HepG2 (cell line): ENCODE measurements at regions not wholly inside any gene's neighbourhood (a gene's known extent, or its start where the extent isn't known, plus 50 kb on each side); places are given as distances from the start of the nearest gene placed in this dataset.

Experiments used
- ATAC-seq: fragments of 200-7000 bp; cut with Tn5 transposase; 3 replicates; pipeline ENCODE4 v1.9.1; 2020; ENCODE audit warnings: mild to moderate bottlenecking, moderate library complexity
- BruUV-seq: library from RNA; stranded (reverse); fragments of 400-500 nt; replicated peaks from 2 replicates; lab custom pipeline; 2021; lab: Mats Ljungman, UMichigan
- CTCF ChIA-PET: fragments of 300-600 bp; formaldehyde crosslinking; extraction: SDS; loops from one replicate; lab custom pipeline; 2021; ENCODE audit warnings: low total read pairs, inconsistent platforms, low intra/inter-chr PET ratio; lab: Yijun Ruan, JAX
- POLR2A ChIA-PET: fragments of 350-600 bp; sonication (Branson Sonifier 250); formaldehyde crosslinking; loops from one replicate; lab custom pipeline; 2020; ENCODE audit warnings: antibody characterized with exemption, inconsistent platforms; lab: Yijun Ruan, JAX
- DNase-seq: peaks from one replicate; pipeline ENCODE4 v3.0.0-alpha.2; 2015; ENCODE audit warnings: low spot score
- FAIRE-seq: peaks from 3 replicates; lab custom pipeline; 2011; peaks lifted over from hg19 to GRCh38; lab: Jason Lieb, UNC
- H2AFZ ChIP-seq: one replicate; pipeline ENCODE4 v1.6.1; 2011; ENCODE audit warnings: low read length, inconsistent platforms
- H3K27ac ChIP-seq: fragments of 300-600 bp; 3 replicates; pipeline ENCODE4 v1.8.0; 2011; ENCODE audit warnings: mixed run types, mild to moderate bottlenecking, mixed read lengths, low read length, inconsistent platforms; ENCODE audit not compliant: insufficient read depth; ENCODE audit errors: extremely low read length
- H3K27me3 ChIP-seq, 2 experiments: fragments of 200-600 bp in 1 of 2; 2 replicates in 1 of 2; 3 replicates in 1 of 2; pipeline versions ENCODE4 v1.6.0 to v1.8.0; 2011; ENCODE audit warnings: low read length in 2 of 2, mild to moderate bottlenecking in 2 of 2, moderate library complexity in 2 of 2, inconsistent platforms in 1 of 2; ENCODE audit not compliant: insufficient read depth in 2 of 2, control insufficient read depth in 1 of 2
- H3K36me3 ChIP-seq, 2 experiments: fragments of 200-600 bp in 1 of 2; replicated peaks in 1 of 2; 2 replicates in 1 of 2; 3 replicates in 1 of 2; pipeline versions ENCODE4 v1.5.1 to v1.8.0; 2011; ENCODE audit warnings: low read length in 2 of 2, inconsistent platforms in 1 of 2; ENCODE audit not compliant: insufficient read depth in 2 of 2, control insufficient read depth in 1 of 2
- H3K4me1 ChIP-seq: 2 replicates; pipeline ENCODE4 v1.5.1; 2012; ENCODE audit warnings: low read length, inconsistent platforms; ENCODE audit not compliant: insufficient read depth
- H3K4me2 ChIP-seq: 2 replicates; pipeline ENCODE4 v1.6.0; 2011; ENCODE audit warnings: low read depth, low read length, inconsistent platforms
- H3K4me3 ChIP-seq, 3 experiments: fragments of 200-600 bp in 1 of 3; sonication (generic), shearing (Covaris generic) in 1 of 3; replicated peaks in 1 of 3; 2 replicates each; pipeline ENCODE4 v1.5.1; 2011 to 2016; ENCODE audit warnings: low read length in 3 of 3, inconsistent platforms in 2 of 3, low read depth in 2 of 3, mild to moderate bottlenecking in 2 of 3, control low read depth in 1 of 3, mixed read lengths in 1 of 3; ENCODE audit not compliant: insufficient read depth in 1 of 3
- H3K79me2 ChIP-seq: one replicate; pipeline ENCODE4 v1.6.1; 2011; ENCODE audit warnings: low read length, inconsistent platforms; ENCODE audit not compliant: insufficient read depth
- H3K9ac ChIP-seq: 2 replicates; pipeline ENCODE4 v1.6.0; 2011; ENCODE audit warnings: mild to moderate bottlenecking, low read depth, low read length, inconsistent platforms; ENCODE audit not compliant: insufficient read depth
- H3K9me3 ChIP-seq: 2 replicates; pipeline ENCODE4 v1.5.1; 2012; ENCODE audit warnings: mild to moderate bottlenecking, low read length
- H4K20me1 ChIP-seq: 2 replicates; pipeline ENCODE4 v1.6.0; 2011; ENCODE audit warnings: inconsistent platforms, mild to moderate bottlenecking, low read length, moderate library complexity; ENCODE audit not compliant: insufficient read depth
- CEBPG ChIP-seq: IDR thresholded peaks from 2 replicates; pipeline ENCODE4 v1.6.1; 2016
- DBP ChIP-seq: sonication (generic); formaldehyde crosslinking; IDR thresholded peaks from 2 replicates; pipeline ENCODE4 v1.4.0; 2020; ENCODE audit warnings: missing genetic modification reagents; ENCODE audit errors: not compliant biosample characterization
- DNMT3B ChIP-seq: conservative IDR thresholded peaks from 2 replicates; pipeline ENCODE4 v1.6.1; 2016; ENCODE audit warnings: missing biosample characterization, control low read depth
- HNRNPLL ChIP-seq: fragments of 200-400 bp; formaldehyde crosslinking; IDR thresholded peaks from 2 replicates; pipeline ENCODE4 v1.6.1; 2017; ENCODE audit warnings: mild to moderate bottlenecking, low read depth, low read length; ENCODE audit not compliant: poor library complexity, severe bottlenecking
- IKZF5 ChIP-seq: IDR thresholded peaks from 2 replicates; pipeline ENCODE4 v1.6.1; 2018; ENCODE audit warnings: missing genetic modification reagents, mild to moderate bottlenecking, missing compliant biosample characterization
- MTF1 ChIP-seq: sonication (generic); formaldehyde crosslinking; IDR thresholded peaks from 2 replicates; pipeline ENCODE4 v1.5.0; 2020; ENCODE audit warnings: missing genetic modification reagents
- NFIB ChIP-seq: sonication (generic); formaldehyde crosslinking; IDR thresholded peaks from 2 replicates; pipeline ENCODE4 v1.9.0; 2021; ENCODE audit warnings: missing genetic modification reagents, mild to moderate bottlenecking, borderline replicate concordance
- PCBP2 ChIP-seq: fragments of 200-400 bp; formaldehyde crosslinking; optimal IDR thresholded peaks from 2 replicates; pipeline ENCODE3; 2018; ENCODE audit warnings: low read length, low read depth; ENCODE audit not compliant: poor library complexity, severe bottlenecking
- PRDM15 ChIP-seq: sonication (generic); formaldehyde crosslinking; IDR thresholded peaks from 2 replicates; pipeline ENCODE4 v1.4.0; 2020; ENCODE audit warnings: missing genetic modification reagents
- SAP130 ChIP-seq: IDR thresholded peaks from 2 replicates; pipeline ENCODE4 v1.6.1; 2016; ENCODE audit warnings: low read depth
- SKI ChIP-seq: fragments of 450-650 bp; IDR thresholded peaks from one replicate; pipeline ENCODE4 v1.6.1; 2018; ENCODE audit warnings: mild to moderate bottlenecking; ENCODE audit not compliant: partially characterized antibody
- ZFYVE20 ChIP-seq: sonication (generic); formaldehyde crosslinking; IDR thresholded peaks from 2 replicates; pipeline ENCODE4 v1.8.0; 2023; ENCODE audit warnings: low read depth, mild to moderate bottlenecking, moderate library complexity, missing genetic modification reagents, borderline replicate concordance
- ZNF138 ChIP-seq: sonication (generic); formaldehyde crosslinking; IDR thresholded peaks from 2 replicates; pipeline ENCODE4 v1.5.0; 2020; ENCODE audit warnings: mild to moderate bottlenecking, low read depth, missing genetic modification reagents
- ZNF343 ChIP-seq: sonication (generic); formaldehyde crosslinking; IDR thresholded peaks from 2 replicates; pipeline ENCODE4 v1.4.0; 2020; ENCODE audit warnings: mild to moderate bottlenecking, missing genetic modification reagents
- ZNF460 ChIP-seq: sonication (generic); formaldehyde crosslinking; IDR thresholded peaks from 2 replicates; pipeline ENCODE4 v1.5.1; 2020; ENCODE audit warnings: missing genetic modification reagents, mild to moderate bottlenecking, borderline replicate concordance
- ZNF644 ChIP-seq: IDR thresholded peaks from 2 replicates; pipeline ENCODE4 v1.6.1; 2016; ENCODE audit warnings: low read depth
- ZNF816 ChIP-seq: sonication (generic); formaldehyde crosslinking; IDR thresholded peaks from 2 replicates; pipeline ENCODE4 v1.8.0; 2022; ENCODE audit warnings: missing genetic modification reagents, mild to moderate bottlenecking, borderline replicate concordance
- ZNF891 ChIP-seq: sonication (generic); formaldehyde crosslinking; IDR thresholded peaks from 2 replicates; pipeline ENCODE4 v1.5.0; 2020; ENCODE audit warnings: mild to moderate bottlenecking, missing genetic modification reagents
- in situ Hi-C: cut with HindIII; loops from 2 replicates; pipeline ENCODE4 v1.10.0; 2017; ENCODE audit warnings: low pct_unique_long_range_greater_than_20kb; ENCODE audit not compliant: extremely low pct_ligation_motif_present
- intact Hi-C: fragments of 100-400 bp; cut with micrococcal nuclease; formaldehyde crosslinking; loops from one replicate; pipeline ENCODE4 v1.10.0; 2022; ENCODE audit not compliant: unreplicated experiment
- TF ChIP-seq, protein P1 (sequence below): sonication (generic); formaldehyde crosslinking; IDR thresholded peaks from 2 replicates; pipeline ENCODE4 v1.5.1; 2020; ENCODE audit warnings: missing genetic modification reagents, mild to moderate bottlenecking, borderline replicate concordance

- Histone ChIP-seq H3K27ac (no peak overlapping the region), H4K20me1 (no peaks in the 10 kb centered on the region), H3K4me1 (no peaks in the 10 kb centered on the region), H3K27me3 (no peaks in the 10 kb centered on the region), H3K4me2 (no peak overlapping the region), H3K79me2 (no peaks in the 10 kb centered on the region), H3K9me3 (no peaks in the 10 kb centered on the region), H2AFZ (no peak overlapping the region), H3K36me3 (no peaks in the 10 kb centered on the region), H3K9ac (no peak overlapping the region), H3K4me3 (no peak overlapping the region)
- ChIA-PET CTCF (no interaction called here), POLR2A (no interaction called here)
- FAIRE-seq, result no peak
- no peak for ATAC-seq
- intact Hi-C loops, result no loop called here
- no TSS peak for BruUV-seq
- in situ Hi-C loops, result no loop called here
- no peak for DNase-seq
- TF ChIP-seq HNRNPLL (no peak), ZNF460 (CRISPR knock-in tag) (no peak), NFIB (no peak), ZNF138 (no peak), ZFYVE20 (CRISPR knock-in tag) (no peak), SKI (no peak), PCBP2 (no peak), CEBPG (CRISPR knock-in tag) (no peak), DNMT3B (CRISPR knock-in tag) (no peak), SAP130 (CRISPR knock-in tag) (no peak), ZNF816 (CRISPR knock-in tag) (no peak), ZNF343 (no peak), MTF1 (no peak), IKZF5 (CRISPR knock-in tag) (no peak), ZNF891 (CRISPR knock-in tag) (no peak), ZNF644 (CRISPR knock-in tag) (no peak), PRDM15 (no peak), DBP (no peak)
- TF ChIP-seq, protein P1, sequence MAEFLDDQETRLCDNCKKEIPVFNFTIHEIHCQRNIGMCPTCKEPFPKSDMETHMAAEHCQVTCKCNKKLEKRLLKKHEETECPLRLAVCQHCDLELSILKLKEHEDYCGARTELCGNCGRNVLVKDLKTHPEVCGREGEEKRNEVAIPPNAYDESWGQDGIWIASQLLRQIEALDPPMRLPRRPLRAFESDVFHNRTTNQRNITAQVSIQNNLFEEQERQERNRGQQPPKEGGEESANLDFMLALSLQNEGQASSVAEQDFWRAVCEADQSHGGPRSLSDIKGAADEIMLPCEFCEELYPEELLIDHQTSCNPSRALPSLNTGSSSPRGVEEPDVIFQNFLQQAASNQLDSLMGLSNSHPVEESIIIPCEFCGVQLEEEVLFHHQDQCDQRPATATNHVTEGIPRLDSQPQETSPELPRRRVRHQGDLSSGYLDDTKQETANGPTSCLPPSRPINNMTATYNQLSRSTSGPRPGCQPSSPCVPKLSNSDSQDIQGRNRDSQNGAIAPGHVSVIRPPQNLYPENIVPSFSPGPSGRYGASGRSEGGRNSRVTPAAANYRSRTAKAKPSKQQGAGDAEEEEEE (CRISPR knock-in tag), result no peak
Measured at GRCh38 chr1:170397061-170397460, 134.9 kb upstream of the GORAB start.
